ENCODE measurements at regions not wholly inside any gene's neighbourhood (a gene's known extent, or its start where the extent isn't known, plus 50 kb on each side); places are given as distances from the start of the nearest gene placed in this dataset.
"Not testable (repeated sequence)": the region's sequence is repeated elsewhere in the genome, so short reads cannot be mapped to it uniquely, and the experiment has no call there.

DNA sequence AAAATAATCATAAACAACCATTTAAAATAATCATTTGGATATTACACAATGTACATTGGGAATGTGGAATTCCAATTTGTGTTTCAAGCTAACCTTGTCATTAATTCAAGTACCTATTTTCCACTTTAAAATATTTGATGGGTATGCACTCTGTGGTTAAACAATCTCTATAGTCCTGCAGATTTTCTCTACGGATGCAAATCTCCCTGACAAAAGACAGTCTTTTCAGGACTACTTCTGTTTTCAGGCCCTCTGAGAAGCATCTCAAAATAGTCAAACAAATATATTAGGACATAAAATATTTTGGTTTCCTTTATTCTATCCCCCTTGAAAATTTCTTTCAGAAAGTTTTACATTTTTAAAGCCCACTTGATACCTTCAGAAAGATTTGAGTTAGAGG, 735.6 kb upstream of the MBL2 start:
- no peak overlapping the region for H3K27ac Mint-ChIP-seq
- H3K4me1 Mint-ChIP-seq, result no peaks in the 10 kb centered on the region
- no peak overlapping the region for H3K4me3 Mint-ChIP-seq
- POLR2A ChIA-PET, result no interaction called here
- no peaks in the 10 kb centered on the region for H3K27me3 Mint-ChIP-seq
- CTCF ChIA-PET, result no interaction called here
- no peaks in the 10 kb centered on the region for H3K27me3 ChIP-seq (ENCODE audit: insufficient read depth, low read length, poor library complexity, severe bottlenecking)
- no peaks in the 10 kb centered on the region for H3K36me3 ChIP-seq (ENCODE audit: insufficient read depth, low read length)
- no peaks in the 10 kb centered on the region for H3K9me3 ChIP-seq (ENCODE audit: low read length)
- peaks cover 6 to 30% (median 14%) of the 10 kb centered on the region in 5 donors for H3K9me3 Mint-ChIP-seq
- DNase-seq, result no peak
- no peak overlapping the region for H3K27ac ChIP-seq (ENCODE audit: low read depth, low read length)
- H3K4me1 ChIP-seq (ENCODE audit: insufficient read depth, low read length), result no peaks in the 10 kb centered on the region
- no peaks in the 10 kb centered on the region for H3K36me3 Mint-ChIP-seq
- no peak overlapping the region for H3K4me3 ChIP-seq (ENCODE audit: low read length)

DNA sequence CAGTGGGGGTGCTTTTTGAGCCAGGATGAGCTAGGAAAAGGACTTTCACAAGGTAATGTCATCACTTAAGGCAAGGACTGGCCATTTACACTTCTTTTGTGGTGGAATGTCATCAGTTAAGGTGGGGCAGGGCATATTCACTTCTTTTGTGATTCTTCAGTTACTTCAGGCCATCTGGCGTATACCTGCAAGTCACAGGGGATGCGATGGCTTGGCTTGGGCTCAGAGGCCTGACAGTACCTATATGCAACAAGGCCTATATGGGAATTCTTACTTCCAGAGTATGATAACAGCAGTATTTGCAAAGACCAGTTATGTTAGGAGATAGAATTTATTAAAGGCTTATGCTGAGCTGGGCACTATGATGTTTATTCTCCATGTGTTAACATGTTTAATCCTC, 731.9 kb upstream of the MBL2 start:
- H3K4me1 Mint-ChIP-seq; H3K36me3 Mint-ChIP-seq; CTCF ChIA-PET; H3K9me3 ChIP-seq (ENCODE audit: low read length); H3K36me3 ChIP-seq (ENCODE audit: insufficient read depth, low read length); DNase-seq; H3K27me3 ChIP-seq (ENCODE audit: insufficient read depth, low read length, poor library complexity, severe bottlenecking); H3K27ac Mint-ChIP-seq; H3K27ac ChIP-seq (ENCODE audit: low read depth, low read length); H3K27me3 Mint-ChIP-seq; H3K4me3 ChIP-seq (ENCODE audit: low read length); POLR2A ChIA-PET; H3K4me3 Mint-ChIP-seq; H3K4me1 ChIP-seq (ENCODE audit: insufficient read depth, low read length): not testable (repeated sequence)
- H3K9me3 Mint-ChIP-seq, result peaks cover 12 to 38% (median 20%) of the 10 kb centered on the region in 5 donors

- Histone ChIP-seq H3K36me3 (ENCODE audit: insufficient read depth, low read length) (no peaks in the 10 kb centered on the region), H3K4me3 (ENCODE audit: low read length) (no peak overlapping the region), H3K27ac (ENCODE audit: low read depth, low read length) (no peak overlapping the region), H3K27me3 (ENCODE audit: insufficient read depth, low read length, poor library complexity, severe bottlenecking) (no peaks in the 10 kb centered on the region), H3K4me1 (ENCODE audit: insufficient read depth, low read length) (no peaks in the 10 kb centered on the region), H3K9me3 (ENCODE audit: low read length) (no peaks in the 10 kb centered on the region)
- POLR2A ChIA-PET, result no interaction called here
- CTCF ChIA-PET, result no interaction called here
- H3K27me3 Mint-ChIP-seq, result no peaks in the 10 kb centered on the region
- H3K4me1 Mint-ChIP-seq, result no peaks in the 10 kb centered on the region
- H3K4me3 Mint-ChIP-seq, result no peak overlapping the region
- no peak overlapping the region for H3K27ac Mint-ChIP-seq
- DNase-seq, result no peak
- no peaks in the 10 kb centered on the region for H3K36me3 Mint-ChIP-seq
- peaks cover 9 to 26% (median 19%) of the 10 kb centered on the region in 5 donors for H3K9me3 Mint-ChIP-seq
These were observed 719.2 kb upstream of the MBL2 start for GRCh38 chr10:53491774-53492173.

DNA sequence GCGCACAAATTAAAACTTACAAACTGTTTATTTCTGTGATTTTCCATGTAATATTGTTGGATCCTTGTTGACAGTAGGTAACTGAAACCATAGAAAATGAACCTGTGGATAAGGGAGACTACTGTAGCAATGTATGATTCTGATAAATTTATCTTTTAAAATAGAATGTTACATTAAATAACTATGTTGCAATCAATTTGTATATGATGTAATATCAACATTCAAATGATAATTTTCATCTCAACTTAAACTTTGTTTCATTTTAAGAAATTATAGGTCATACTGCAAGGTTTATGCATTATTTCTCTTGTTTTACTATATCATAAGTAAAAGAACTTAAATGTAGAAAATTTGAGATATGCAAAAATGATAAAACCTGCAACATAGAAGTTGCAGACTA, 718.0 kb upstream of the MBL2 start:
- CTCF ChIA-PET, result no interaction called here

DNA sequence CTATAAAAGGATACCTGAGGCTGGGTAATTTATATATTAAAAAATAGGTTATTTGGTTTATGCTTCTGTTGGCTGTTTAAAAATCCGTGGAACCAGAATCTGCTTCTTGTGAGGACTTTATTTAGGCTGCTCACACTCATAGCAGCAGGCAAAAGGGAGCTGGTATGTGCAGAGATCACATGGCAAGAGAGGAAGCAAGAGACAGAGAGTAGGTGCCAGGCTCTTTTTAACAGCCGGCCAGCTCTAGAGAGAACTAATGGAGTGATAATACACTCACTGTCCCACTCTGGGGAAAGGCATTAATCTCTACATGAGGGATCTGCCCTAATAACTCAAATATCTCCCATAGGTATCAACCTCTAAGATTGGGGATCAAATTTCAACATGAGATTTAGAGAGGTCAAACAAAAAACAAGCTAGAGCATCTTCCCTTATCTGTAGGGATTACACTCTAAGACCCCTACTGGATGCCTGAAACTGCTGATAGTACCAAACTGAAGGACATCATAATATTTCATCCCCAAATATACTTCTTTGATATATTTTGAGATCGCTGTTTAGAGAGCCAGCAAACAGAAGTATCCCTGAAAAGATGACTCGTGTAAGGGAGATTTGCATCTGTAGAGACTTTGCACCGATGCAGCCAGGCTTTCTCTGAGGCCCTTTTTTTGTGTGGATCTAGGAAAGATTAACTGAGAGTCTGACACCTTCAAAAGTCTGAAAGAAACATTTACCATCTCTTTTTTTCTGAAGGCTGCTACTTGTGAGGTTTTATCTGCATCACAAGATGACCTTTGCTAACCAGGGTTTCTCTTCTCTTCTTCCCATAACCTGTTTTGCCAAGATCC, 717.0 kb upstream of the MBL2 start:
- CTCF ChIA-PET, result interaction anchor here (0.5 kb wide), 1 partner anchor 382 kb away, joined by 3 read pairs; no protein-coding TSS in a partner anchor
- Mint-ChIP-seq H3K36me3 (no peaks in the 10 kb centered on the region), H3K27me3 (no peaks in the 10 kb centered on the region), H3K27ac (no peak overlapping the region), H3K4me3 (no peak overlapping the region), H3K4me1 (no peaks in the 10 kb centered on the region), H3K9me3 (peaks cover 15 to 34% (median 32%) of the 10 kb centered on the region in 5 donors)
- Histone ChIP-seq H3K27me3 (ENCODE audit: insufficient read depth, low read length, poor library complexity, severe bottlenecking) (no peaks in the 10 kb centered on the region), H3K36me3 (ENCODE audit: insufficient read depth, low read length) (no peaks in the 10 kb centered on the region), H3K9me3 (ENCODE audit: low read length) (no peaks in the 10 kb centered on the region), H3K4me3 (ENCODE audit: low read length) (no peak overlapping the region), H3K4me1 (ENCODE audit: insufficient read depth, low read length) (no peaks in the 10 kb centered on the region), H3K27ac (ENCODE audit: low read depth, low read length) (no peak overlapping the region)
- DNase-seq, result no peak
- POLR2A ChIA-PET, result no interaction called here

More for the DNA sequence above, 718.0 kb upstream of the MBL2 start:
- Histone ChIP-seq H3K9me3 (ENCODE audit: low read length) (no peaks in the 10 kb centered on the region), H3K27me3 (ENCODE audit: insufficient read depth, low read length, poor library complexity, severe bottlenecking) (no peaks in the 10 kb centered on the region), H3K27ac (ENCODE audit: low read depth, low read length) (no peak overlapping the region), H3K36me3 (ENCODE audit: insufficient read depth, low read length) (no peaks in the 10 kb centered on the region), H3K4me1 (ENCODE audit: insufficient read depth, low read length) (no peaks in the 10 kb centered on the region), H3K4me3 (ENCODE audit: low read length) (no peak overlapping the region)
- Mint-ChIP-seq H3K27ac (no peak overlapping the region), H3K4me3 (no peak overlapping the region), H3K36me3 (no peaks in the 10 kb centered on the region), H3K9me3 (peaks cover 10 to 30% (median 26%) of the 10 kb centered on the region in 5 donors), H3K4me1 (no peaks in the 10 kb centered on the region), H3K27me3 (no peaks in the 10 kb centered on the region)
- POLR2A ChIA-PET, result no interaction called here
- no peak for DNase-seq

DNA sequence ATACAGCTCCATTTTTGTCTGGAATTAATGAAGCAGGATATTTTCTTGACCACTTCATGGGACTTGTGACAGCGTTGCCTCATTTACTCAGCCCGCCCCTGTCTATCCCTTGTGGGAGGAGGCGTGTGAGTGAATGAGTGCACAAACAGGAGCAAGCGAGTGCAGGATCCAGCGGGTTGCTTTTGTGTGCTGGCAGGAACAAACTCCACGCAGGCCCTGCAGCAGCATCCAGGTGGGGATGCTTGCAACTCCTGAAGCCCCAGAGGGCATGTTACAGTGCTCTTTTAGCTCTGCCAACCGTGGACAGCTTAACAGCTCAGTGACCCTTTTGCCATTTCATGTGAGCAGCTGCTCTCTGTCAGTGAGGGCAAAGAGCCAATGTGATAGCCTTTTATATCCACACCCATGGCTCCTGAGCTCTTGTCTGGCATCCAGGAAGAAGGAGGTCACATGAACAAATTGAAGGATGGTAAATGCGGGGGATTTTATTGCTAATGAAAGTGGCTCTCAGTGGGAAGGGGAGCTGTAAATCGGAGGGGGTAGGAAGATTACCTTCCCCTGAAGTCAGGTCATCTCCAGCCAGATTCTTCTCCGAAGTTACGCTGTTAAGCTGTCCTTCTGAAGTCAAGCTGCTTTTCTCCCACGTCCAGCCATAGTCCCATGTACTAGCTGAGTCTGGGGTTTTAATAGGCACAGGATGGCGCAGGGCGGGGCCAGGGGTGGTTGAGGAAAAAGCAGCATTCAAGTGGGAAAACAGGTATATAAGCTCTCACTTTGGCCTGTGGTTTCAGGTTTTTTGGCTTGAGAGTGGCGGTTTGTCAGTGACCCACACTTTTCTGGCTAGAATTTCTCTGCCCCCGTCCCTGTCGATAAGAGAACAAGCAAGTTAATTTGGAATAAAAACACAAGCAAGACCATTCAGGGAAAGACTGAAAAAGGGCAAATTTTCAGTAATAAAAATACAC, 714.7 kb upstream of the MBL2 start:
- Histone ChIP-seq H3K4me3 (ENCODE audit: low read length) (no peak overlapping the region), H3K9me3 (ENCODE audit: low read length) (no peaks in the 10 kb centered on the region), H3K36me3 (ENCODE audit: insufficient read depth, low read length) (no peaks in the 10 kb centered on the region), H3K4me1 (ENCODE audit: insufficient read depth, low read length) (no peaks in the 10 kb centered on the region), H3K27me3 (ENCODE audit: insufficient read depth, low read length, poor library complexity, severe bottlenecking) (no peaks in the 10 kb centered on the region), H3K27ac (ENCODE audit: low read depth, low read length) (no peak overlapping the region)
- POLR2A ChIA-PET, result no interaction called here
- H3K9me3 Mint-ChIP-seq, result peaks cover 16 to 32% (median 22%) of the 10 kb centered on the region in 5 donors
- H3K36me3 Mint-ChIP-seq, result no peaks in the 10 kb centered on the region
- CTCF ChIA-PET, result no interaction called here
- H3K4me3 Mint-ChIP-seq, result no peak overlapping the region
- H3K27me3 Mint-ChIP-seq, result no peaks in the 10 kb centered on the region
- H3K4me1 Mint-ChIP-seq, result no peaks in the 10 kb centered on the region
- H3K27ac Mint-ChIP-seq, result no peak overlapping the region
- no peak for DNase-seq

DNA sequence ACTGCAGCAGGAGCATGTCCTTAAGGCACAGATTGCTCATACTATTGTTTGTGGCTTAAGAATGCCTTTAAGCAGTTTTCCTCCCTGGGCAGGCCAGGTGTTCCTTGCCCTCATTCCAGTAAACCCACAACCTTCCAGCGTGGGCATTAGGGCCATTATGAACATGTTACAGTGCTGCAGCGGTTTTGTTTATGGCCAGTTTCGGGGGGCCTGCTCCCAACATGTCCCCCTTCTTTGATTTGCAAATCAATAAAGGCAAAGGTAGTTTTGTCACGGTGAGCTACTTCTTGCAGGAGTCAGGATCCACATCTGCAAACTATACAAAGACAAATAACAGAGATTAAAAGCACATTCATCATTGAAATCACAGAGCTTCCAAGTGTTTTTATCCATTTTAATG, 712.8 kb upstream of the MBL2 start:
- H3K9me3 ChIP-seq (ENCODE audit: low read length); H3K4me1 ChIP-seq (ENCODE audit: insufficient read depth, low read length); H3K4me3 Mint-ChIP-seq; H3K4me3 ChIP-seq (ENCODE audit: low read length); DNase-seq; H3K36me3 ChIP-seq (ENCODE audit: insufficient read depth, low read length); H3K4me1 Mint-ChIP-seq; H3K27me3 Mint-ChIP-seq; H3K27me3 ChIP-seq (ENCODE audit: insufficient read depth, low read length, poor library complexity, severe bottlenecking); CTCF ChIA-PET; H3K27ac ChIP-seq (ENCODE audit: low read depth, low read length); H3K36me3 Mint-ChIP-seq; POLR2A ChIA-PET: not testable (repeated sequence)
- peak overlapping the region in 1 of 8 donors; percentile 50 for H3K27ac Mint-ChIP-seq
- H3K9me3 Mint-ChIP-seq, result peaks cover 10 to 32% (median 19%) of the 10 kb centered on the region in 5 donors

DNA sequence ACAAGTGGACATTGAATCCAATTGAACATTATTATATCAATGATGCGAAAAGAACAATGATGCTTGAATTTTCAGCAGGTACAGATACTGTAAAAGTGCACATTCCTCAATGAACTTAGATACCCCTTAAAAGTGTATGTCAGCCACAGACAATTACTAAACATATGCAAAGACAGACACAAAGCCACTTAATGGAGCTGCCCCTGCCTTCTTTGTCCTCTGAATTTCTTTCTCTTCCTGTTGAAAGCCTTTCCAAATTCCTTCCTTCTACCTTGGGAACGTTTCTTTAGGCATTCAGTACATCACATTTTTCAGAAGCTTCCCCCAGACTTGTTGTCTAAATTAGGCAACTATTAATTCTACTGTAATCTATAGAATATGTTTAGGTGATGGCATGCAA, 706.8 kb upstream of the MBL2 start:
- no peak for DNase-seq
- Histone ChIP-seq H3K27ac (ENCODE audit: low read depth, low read length) (no peak overlapping the region), H3K27me3 (ENCODE audit: insufficient read depth, low read length, poor library complexity, severe bottlenecking) (no peaks in the 10 kb centered on the region), H3K4me1 (ENCODE audit: insufficient read depth, low read length) (no peaks in the 10 kb centered on the region), H3K36me3 (ENCODE audit: insufficient read depth, low read length) (no peaks in the 10 kb centered on the region), H3K4me3 (ENCODE audit: low read length) (no peak overlapping the region), H3K9me3 (ENCODE audit: low read length) (no peaks in the 10 kb centered on the region)
- H3K27ac Mint-ChIP-seq, result no peak overlapping the region
- no peak overlapping the region for H3K4me3 Mint-ChIP-seq
- no peaks in the 10 kb centered on the region for H3K27me3 Mint-ChIP-seq
- ChIA-PET CTCF (no interaction called here), POLR2A (no interaction called here)
- no peaks in the 10 kb centered on the region for H3K36me3 Mint-ChIP-seq
- peaks cover 1 to 26% (median 6%) of the 10 kb centered on the region in 5 donors for H3K9me3 Mint-ChIP-seq
- no peaks in the 10 kb centered on the region for H3K4me1 Mint-ChIP-seq

All from CD8-positive, alpha-beta memory T cell (primary cell).